GM12878 (cell line): ENCODE measurements at regions not wholly inside any gene's neighbourhood (a gene's known extent, or its start where the extent isn't known, plus 50 kb on each side); places are given as distances from the start of the nearest gene placed in this dataset.

ENCODE experiments used
- ATAC-seq: fragments of 200-7000 bp; cut with Tn5 transposase; 3 replicates; pipeline ENCODE4 v1.9.1; 2020; ENCODE audit warnings: mild to moderate bottlenecking, moderate library complexity
- BruUV-seq: library from RNA; stranded (reverse); fragments of 400-500 nt; replicated peaks from 2 replicates; lab custom pipeline; 2021; lab: Mats Ljungman, UMichigan
- CTCF ChIA-PET: fragments of 300-600 bp; sonication (Branson Sonifier 250); formaldehyde crosslinking; extraction: SDS; loops from one replicate; lab custom pipeline; 2021; ENCODE audit warnings: inconsistent platforms; lab: Yijun Ruan, JAX
- POLR2A ChIA-PET: fragments of 350-600 bp; formaldehyde crosslinking; extraction: SDS; loops from one replicate; lab custom pipeline; 2021; ENCODE audit warnings: inconsistent platforms; lab: Charles Lee
- RAD21 ChIA-PET: fragments of 300-600 bp; sonication (Branson Sonifier 250); formaldehyde crosslinking; loops from one replicate; lab custom pipeline; 2023; ENCODE audit warnings: antibody characterized with exemption; ENCODE audit not compliant: unreplicated experiment; lab: Charles Lee
- SMC1A ChIA-PET: fragments of 300-600 bp; sonication (Branson Sonifier 250); formaldehyde crosslinking; loops from one replicate; lab custom pipeline; 2023; ENCODE audit not compliant: unreplicated experiment, uncharacterized antibody; lab: Charles Lee
- DNase-seq: peaks from one replicate; pipeline ENCODE4 v3.0.0-alpha.2; 2011; ENCODE audit warnings: low read depth, low spot score
- FAIRE-seq: peaks from 3 replicates; lab custom pipeline; 2011; peaks lifted over from hg19 to GRCh38; lab: Jason Lieb, UNC
- H2AFZ ChIP-seq: 2 replicates; pipeline ENCODE4 v1.6.0; 2011; ENCODE audit warnings: low read depth, low read length, control low read depth; ENCODE audit not compliant: control insufficient read depth
- H3K27ac ChIP-seq: 2 replicates; pipeline ENCODE4 v1.5.1; 2011; ENCODE audit warnings: control low read depth; ENCODE audit not compliant: control insufficient read depth, insufficient read depth
- H3K27me3 ChIP-seq, 2 experiments: replicated peaks in 1 of 2; 2 replicates each; pipeline versions ENCODE4 v1.6.0 to v1.6.1; 2011; ENCODE audit warnings: low read length in 1 of 2; ENCODE audit not compliant: control insufficient read depth in 2 of 2, insufficient read depth in 2 of 2
- H3K36me3 ChIP-seq, 2 experiments: 2 replicates each; pipeline ENCODE4 v1.5.1; 2011; ENCODE audit warnings: low read length in 1 of 2; ENCODE audit not compliant: control insufficient read depth in 2 of 2, insufficient read depth in 2 of 2
- H3K4me1 ChIP-seq: 2 replicates; pipeline ENCODE4 v1.6.1; 2011; ENCODE audit warnings: mild to moderate bottlenecking, low read length, moderate library complexity, mixed read lengths; ENCODE audit not compliant: control insufficient read depth, insufficient read depth
- H3K4me2 ChIP-seq: 2 replicates; pipeline ENCODE4 v1.6.0; 2011; ENCODE audit warnings: control low read depth; ENCODE audit not compliant: control insufficient read depth, insufficient read depth
- H3K4me3 ChIP-seq: fragments of 200-600 bp; sonication (generic); 2 replicates; pipeline ENCODE4 v1.5.1; 2016
- H3K79me2 ChIP-seq: 2 replicates; pipeline ENCODE4 v1.6.0; 2011; ENCODE audit warnings: low read length; ENCODE audit not compliant: control insufficient read depth, insufficient read depth
- H3K9ac ChIP-seq: 2 replicates; pipeline ENCODE4 v1.8.0; 2011; ENCODE audit warnings: low read length, control low read depth, mixed read lengths; ENCODE audit not compliant: control insufficient read depth, insufficient read depth
- H3K9me3 ChIP-seq: replicated peaks from 3 replicates; pipeline ENCODE4 v1.5.1; 2011; ENCODE audit warnings: mild to moderate bottlenecking, low read length; ENCODE audit not compliant: control insufficient read depth, insufficient read depth
- H4K20me1 ChIP-seq: 2 replicates; pipeline ENCODE4 v1.6.0; 2011; ENCODE audit not compliant: control insufficient read depth, insufficient read depth
- ASH2L ChIP-seq: fragments of 300-600, 200-600 bp; sonication (generic); IDR thresholded peaks from 2 replicates; pipeline ENCODE4 v1.6.1; 2017; ENCODE audit warnings: low read depth, mild to moderate bottlenecking, borderline replicate concordance
- CBX3 ChIP-seq: fragments of 200-600 bp; sonication (generic); IDR thresholded peaks from 2 replicates; pipeline ENCODE4 v1.6.1; 2016; ENCODE audit warnings: low read depth, borderline replicate concordance
- NBN ChIP-seq: fragments of 450-650 bp; IDR thresholded peaks from 2 replicates; pipeline ENCODE4 v1.6.1; 2016
- TARDBP ChIP-seq: IDR thresholded peaks from 2 replicates; pipeline ENCODE4 v1.6.1; 2016; ENCODE audit warnings: borderline replicate concordance
- WGBS: methylation state at CpG from one replicate; pipeline ENCODE4 v1.1.6; 2016; ENCODE audit warnings: low lambda C conversion rate; ENCODE audit not compliant: insufficient replicate concordance, insufficient coverage; ENCODE audit errors: missing lambda C conversion rate; 5-methylcytosine and 5-hydroxymethylcytosine counted together
- in situ Hi-C: fragments of 300-500 bp; cut with MboI; formaldehyde crosslinking; loops from 9 replicates; pipeline ENCODE4 v1.14.3; 2018; ENCODE audit warnings: mixed read lengths
- intact Hi-C: fragments of 100-400 bp; cut with micrococcal nuclease; formaldehyde crosslinking; loops from one replicate; pipeline ENCODE4 v1.14.2; 2022; ENCODE audit not compliant: unreplicated experiment
- TF ChIP-seq, protein P1 (sequence below): fragments of 450-650 bp; IDR thresholded peaks from 2 replicates; pipeline ENCODE4 v1.6.1; 2014; ENCODE audit warnings: mild to moderate bottlenecking

DNA sequence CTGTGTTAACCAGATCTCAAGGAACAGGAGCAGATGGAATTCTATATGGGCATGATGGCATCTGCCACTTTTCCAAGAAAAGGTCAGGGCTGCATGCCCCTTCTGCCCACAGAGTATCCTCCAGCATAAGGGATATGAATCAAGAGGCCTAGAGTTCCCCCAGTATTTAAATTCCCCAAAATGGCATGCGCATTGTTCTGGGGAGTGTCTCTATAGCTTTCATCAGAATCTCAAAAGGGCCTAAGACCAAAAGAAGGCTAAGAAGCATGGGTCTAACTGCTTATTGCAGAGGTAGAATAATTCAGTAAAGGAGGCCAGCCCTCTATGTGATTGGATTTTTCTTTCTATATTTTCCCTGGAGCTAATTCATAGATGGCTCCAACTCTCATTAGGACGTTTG is 114.2 kb upstream of the SPIN1 start:
- Histone ChIP-seq H3K9me3 (no peaks in the 10 kb centered on the region; the same call in 2 of the 3 replicates), H3K79me2 (no peaks in the 10 kb centered on the region), H3K4me2 (no peak overlapping the region), H3K36me3 (no peaks in the 10 kb centered on the region), H4K20me1 (no peaks in the 10 kb centered on the region), H2AFZ (no peak overlapping the region), H3K4me3 (no peak overlapping the region), H3K4me1 (no peaks in the 10 kb centered on the region), H3K27me3 (no peaks in the 10 kb centered on the region), H3K9ac (no peak overlapping the region), H3K27ac (no peak overlapping the region)
- POLR2A ChIA-PET, result no interaction called here
- SMC1A ChIA-PET, result no interaction called here
- DNase-seq (no peak), FAIRE-seq (no peak), ATAC-seq (no peak)
- in situ Hi-C loops, result no loop called here
- intact Hi-C loops, result no loop called here
- RAD21 ChIA-PET, result no interaction called here
- CTCF ChIA-PET, result no interaction called here
- TF ChIP-seq, protein P1, sequence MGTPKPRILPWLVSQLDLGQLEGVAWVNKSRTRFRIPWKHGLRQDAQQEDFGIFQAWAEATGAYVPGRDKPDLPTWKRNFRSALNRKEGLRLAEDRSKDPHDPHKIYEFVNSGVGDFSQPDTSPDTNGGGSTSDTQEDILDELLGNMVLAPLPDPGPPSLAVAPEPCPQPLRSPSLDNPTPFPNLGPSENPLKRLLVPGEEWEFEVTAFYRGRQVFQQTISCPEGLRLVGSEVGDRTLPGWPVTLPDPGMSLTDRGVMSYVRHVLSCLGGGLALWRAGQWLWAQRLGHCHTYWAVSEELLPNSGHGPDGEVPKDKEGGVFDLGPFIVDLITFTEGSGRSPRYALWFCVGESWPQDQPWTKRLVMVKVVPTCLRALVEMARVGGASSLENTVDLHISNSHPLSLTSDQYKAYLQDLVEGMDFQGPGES, result no peak
- TF ChIP-seq CBX3 (no peak), NBN (no peak), TARDBP (no peak)
- BruUV-seq, result no TSS peak
- 50% methylated on average over 2 of the region's 2 CpGs for WGBS

DNA sequence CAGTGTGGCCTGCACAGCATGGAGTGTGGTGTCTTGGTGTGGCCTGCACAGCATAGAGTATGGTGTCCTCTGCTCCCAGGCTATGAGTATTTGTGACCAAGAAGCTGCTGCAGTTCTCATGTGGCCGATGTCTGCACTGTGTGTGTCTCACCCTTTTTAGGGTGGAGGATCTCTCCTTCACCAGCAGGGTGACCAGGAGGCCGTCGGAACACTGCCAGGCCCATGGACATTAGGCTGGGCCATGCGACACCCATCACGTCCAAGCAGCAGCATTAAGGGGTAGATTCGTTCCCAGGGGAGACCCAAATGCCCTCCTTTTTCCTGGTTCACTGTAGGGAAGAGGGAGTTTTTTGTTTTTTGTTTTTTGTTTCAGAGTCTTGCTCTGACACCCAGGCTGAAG is 115.3 kb upstream of the SPIN1 start:
- no peak for ATAC-seq
- H4K20me1 ChIP-seq, result no peaks in the 10 kb centered on the region
- SMC1A ChIA-PET, result no interaction called here
- 34% methylated on average over 6 of the region's 6 CpGs for WGBS
- H3K4me1 ChIP-seq, result no peaks in the 10 kb centered on the region
- FAIRE-seq, result no peak
- no peak overlapping the region for H3K4me3 ChIP-seq
- BruUV-seq, result no TSS peak
- POLR2A ChIA-PET, result no interaction called here
- no peaks in the 10 kb centered on the region for H3K27me3 ChIP-seq
- no peak overlapping the region for H3K27ac ChIP-seq
- H3K79me2 ChIP-seq, result no peaks in the 10 kb centered on the region
- intact Hi-C loops (no loop called here), in situ Hi-C loops (no loop called here)
- H3K9ac ChIP-seq, result no peak overlapping the region
- CTCF ChIA-PET, result no interaction called here
- H3K36me3 ChIP-seq, result no peaks in the 10 kb centered on the region
- no peak for DNase-seq
- RAD21 ChIA-PET, result no interaction called here
- no peak overlapping the region for H3K4me2 ChIP-seq
- H3K9me3 ChIP-seq, result no peaks in the 10 kb centered on the region; the same call in 2 of the 3 replicates
- TF ChIP-seq, protein P1, result no peak
- TF ChIP-seq ASH2L, result no peak
- H2AFZ ChIP-seq, result no peak overlapping the region
